GM12891 (cell line): ENCODE measurements at regions not wholly inside any gene's neighbourhood (a gene's known extent, or its start where the extent isn't known, plus 50 kb on each side); places are given as distances from the start of the nearest gene placed in this dataset.

Experiments used
- PAX5 ChIP-seq: IDR thresholded peaks from 2 replicates; pipeline ENCODE4 v1.6.1; 2011; ENCODE audit warnings: low read length, moderate library complexity, mild to moderate bottlenecking; ENCODE audit not compliant: insufficient read depth, severe bottlenecking
- POLR2A ChIP-seq: IDR thresholded peaks from 2 replicates; pipeline ENCODE4 v1.6.1; 2011; ENCODE audit warnings: low read depth, low read length, control low read depth
- POLR2AphosphoS5 ChIP-seq: IDR thresholded peaks from 2 replicates; pipeline ENCODE4 v1.6.1; 2011; ENCODE audit warnings: low read depth, low read length, control low read depth
- SPI1 ChIP-seq: IDR thresholded peaks from 2 replicates; pipeline ENCODE4 v1.6.1; 2011; ENCODE audit warnings: low read depth, low read length, control low read depth
- TAF1 ChIP-seq: IDR thresholded peaks from 2 replicates; pipeline ENCODE4 v1.6.1; 2011; ENCODE audit warnings: low read depth, low read length, control low read depth

DNA sequence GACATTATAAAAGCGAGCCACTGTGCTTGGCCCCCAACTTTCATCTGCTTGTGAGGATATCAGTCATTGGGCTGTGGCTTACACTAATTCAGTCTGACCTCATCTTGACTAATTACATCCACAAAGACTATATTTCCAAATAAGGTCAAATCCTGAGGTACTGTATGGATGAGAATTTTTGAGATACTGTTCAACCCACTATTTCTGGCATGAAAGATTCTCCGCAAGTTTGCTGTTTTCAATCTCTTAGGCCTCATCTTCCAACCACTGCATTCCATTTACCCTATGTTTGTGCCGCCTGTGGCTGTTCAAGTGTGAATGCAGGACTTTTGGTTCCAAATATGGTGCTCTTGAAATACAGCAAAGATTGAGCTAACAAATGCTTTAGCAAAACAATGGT, 400.9 kb upstream of the SGCD start:
- TF ChIP-seq POLR2A (no peak), TAF1 (no peak), POLR2AphosphoS5 (no peak), PAX5 (no peak), SPI1 (no peak)
